GM12875 (cell line): ENCODE measurements at regions not wholly inside any gene's neighbourhood (a gene's known extent, or its start where the extent isn't known, plus 50 kb on each side); places are given as distances from the start of the nearest gene placed in this dataset.

Experiments
- H3K4me3 ChIP-seq: one replicate; pipeline ENCODE4 v1.5.1; 2011; ENCODE audit warnings: low read depth, low read length, control low read depth
- TF ChIP-seq, protein P1 (sequence below): IDR thresholded peaks from 2 replicates; pipeline ENCODE4 v1.5.1; 2011; ENCODE audit warnings: low read depth, mild to moderate bottlenecking, control low read depth, inconsistent platforms, low read length, moderate library complexity, borderline replicate concordance; ENCODE audit not compliant: insufficient read depth

DNA sequence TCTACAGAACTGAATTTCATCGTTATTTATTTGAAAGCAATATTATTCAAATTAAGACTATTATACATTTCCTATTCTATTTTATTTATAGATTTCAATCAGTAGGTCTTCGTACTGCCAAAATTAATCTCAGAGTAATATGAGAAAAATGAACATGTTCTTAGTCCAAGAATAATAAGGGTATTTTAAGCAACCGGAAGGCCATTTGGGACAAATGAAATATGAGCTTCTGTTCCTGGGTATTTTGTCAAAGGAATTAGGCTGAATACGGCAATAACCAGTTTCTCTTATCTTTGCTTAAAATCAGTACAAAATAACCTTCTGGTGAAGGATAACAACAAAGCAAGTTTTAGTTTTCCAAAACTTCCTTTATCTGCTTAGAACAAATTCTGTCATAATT lies 410.3 kb upstream of the PRR16 start:
- TF ChIP-seq, protein P1, sequence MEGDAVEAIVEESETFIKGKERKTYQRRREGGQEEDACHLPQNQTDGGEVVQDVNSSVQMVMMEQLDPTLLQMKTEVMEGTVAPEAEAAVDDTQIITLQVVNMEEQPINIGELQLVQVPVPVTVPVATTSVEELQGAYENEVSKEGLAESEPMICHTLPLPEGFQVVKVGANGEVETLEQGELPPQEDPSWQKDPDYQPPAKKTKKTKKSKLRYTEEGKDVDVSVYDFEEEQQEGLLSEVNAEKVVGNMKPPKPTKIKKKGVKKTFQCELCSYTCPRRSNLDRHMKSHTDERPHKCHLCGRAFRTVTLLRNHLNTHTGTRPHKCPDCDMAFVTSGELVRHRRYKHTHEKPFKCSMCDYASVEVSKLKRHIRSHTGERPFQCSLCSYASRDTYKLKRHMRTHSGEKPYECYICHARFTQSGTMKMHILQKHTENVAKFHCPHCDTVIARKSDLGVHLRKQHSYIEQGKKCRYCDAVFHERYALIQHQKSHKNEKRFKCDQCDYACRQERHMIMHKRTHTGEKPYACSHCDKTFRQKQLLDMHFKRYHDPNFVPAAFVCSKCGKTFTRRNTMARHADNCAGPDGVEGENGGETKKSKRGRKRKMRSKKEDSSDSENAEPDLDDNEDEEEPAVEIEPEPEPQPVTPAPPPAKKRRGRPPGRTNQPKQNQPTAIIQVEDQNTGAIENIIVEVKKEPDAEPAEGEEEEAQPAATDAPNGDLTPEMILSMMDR = no peak
- H3K4me3 ChIP-seq = no peak overlapping the region

DNA sequence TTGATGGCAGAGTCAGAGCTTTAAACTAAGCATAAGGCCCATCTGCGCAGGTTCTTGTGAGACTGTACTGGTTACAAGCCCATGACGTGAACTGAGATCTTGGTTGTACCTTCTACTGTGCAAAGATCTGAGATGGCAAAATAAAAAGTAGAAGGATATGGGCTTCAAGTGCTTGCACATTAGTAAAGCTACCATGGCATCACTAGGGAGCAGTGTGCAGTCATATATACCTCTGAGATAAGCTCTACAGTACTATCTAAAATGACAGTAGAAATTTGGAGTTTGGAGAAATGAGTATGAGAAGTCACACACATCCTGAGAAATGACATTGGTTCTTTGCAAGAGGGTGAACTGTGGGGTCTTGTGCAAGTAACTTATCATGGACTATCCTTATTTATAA lies 408.2 kb upstream of the PRR16 start:
- TF ChIP-seq, protein P1 = no peak
- no peak overlapping the region for H3K4me3 ChIP-seq

DNA sequence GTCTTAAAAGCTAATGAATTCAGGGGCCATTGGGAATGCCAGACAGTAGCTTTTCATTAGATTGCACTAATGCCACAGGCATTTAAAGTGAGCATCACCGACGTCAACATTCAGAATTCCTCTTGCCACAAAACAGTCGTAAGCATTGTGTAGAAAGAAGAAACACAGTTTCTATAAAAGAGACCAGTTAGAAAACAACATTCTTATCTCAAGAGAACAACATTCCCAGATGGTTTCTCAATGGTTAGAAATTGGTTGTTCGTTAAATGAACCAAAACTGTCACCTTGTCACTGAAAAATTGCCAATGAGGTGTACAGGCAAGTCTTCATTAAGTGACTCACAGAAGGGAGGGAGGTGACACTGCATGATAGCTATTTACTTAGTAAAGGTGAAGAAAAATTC lies 401.6 kb upstream of the PRR16 start:
- no peak overlapping the region for H3K4me3 ChIP-seq
- TF ChIP-seq, protein P1 = no peak

DNA sequence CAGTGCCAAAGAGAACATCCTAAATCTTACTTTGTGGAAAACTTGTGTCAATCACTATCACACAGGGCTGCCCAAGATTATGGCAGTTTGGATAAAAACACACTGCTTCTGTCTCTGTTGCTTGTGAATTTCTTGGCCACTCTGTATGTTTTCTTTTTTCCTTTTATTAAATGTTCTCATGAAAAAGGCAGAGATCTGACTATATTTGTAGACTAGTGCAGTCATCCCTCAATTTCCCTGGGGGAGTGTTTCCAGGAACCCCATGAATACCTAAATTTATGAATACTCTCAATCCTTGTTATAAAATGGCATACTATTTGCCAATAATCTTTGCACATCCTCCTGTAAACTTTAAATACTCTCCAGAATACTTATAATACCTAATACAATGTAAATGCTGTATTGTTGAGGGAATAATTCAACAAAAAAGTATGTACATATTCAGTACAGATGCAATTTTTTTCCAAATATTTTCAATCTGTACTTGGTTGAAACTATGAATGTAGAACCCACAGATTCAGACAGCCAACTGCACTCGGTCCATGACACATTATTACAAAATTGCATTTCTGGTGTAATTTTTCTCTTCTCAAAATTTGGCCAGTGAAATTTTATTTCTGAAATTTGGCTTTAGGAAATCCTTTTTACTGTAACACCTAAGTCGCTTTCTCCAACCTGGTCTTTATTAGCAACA lies 391.9 kb upstream of the PRR16 start:
- TF ChIP-seq, protein P1 = no peak

DNA sequence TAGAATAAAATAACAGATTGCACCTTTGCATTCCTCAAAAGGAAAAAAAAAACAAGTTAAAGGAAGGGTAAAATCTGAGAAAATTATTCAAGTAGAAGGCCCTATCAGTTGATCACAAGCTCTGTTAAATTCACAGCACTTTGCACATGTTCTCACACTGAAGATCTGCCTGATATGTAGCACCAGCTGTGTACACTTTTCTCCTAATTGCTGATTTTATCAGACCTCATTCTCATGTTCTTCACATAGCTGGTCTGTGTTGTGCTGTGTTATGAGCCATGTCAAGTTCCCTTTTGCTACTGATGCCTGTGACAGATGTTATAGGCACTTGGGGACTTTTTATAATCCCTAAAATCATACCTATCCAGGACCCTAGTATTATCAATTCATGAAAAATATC lies 390.4 kb upstream of the PRR16 start:
- H3K4me3 ChIP-seq = no peak overlapping the region
- TF ChIP-seq, protein P1 = no peak

More for the DNA sequence above, 391.9 kb upstream of the PRR16 start:
- no peak overlapping the region for H3K4me3 ChIP-seq

DNA sequence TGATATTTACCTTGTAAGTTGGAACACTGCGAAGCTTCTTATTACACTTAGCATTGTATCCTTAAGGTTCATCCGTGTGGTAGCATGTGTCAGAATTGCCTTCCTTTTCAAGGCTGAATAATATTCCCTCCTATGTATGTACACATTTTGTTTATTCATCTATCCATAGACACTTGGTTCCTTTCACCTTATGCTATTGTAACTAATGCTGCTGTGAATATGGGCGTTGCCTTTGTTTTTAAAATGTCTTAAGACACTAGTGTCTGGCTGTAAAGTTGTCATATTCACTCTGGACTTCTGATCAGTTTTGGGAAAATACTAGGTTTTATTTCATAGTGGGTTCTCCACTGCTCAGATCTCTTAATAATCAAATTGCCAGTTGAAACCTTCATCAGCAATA lies 383.3 kb upstream of the PRR16 start:
- TF ChIP-seq, protein P1 = no peak
- no peak overlapping the region for H3K4me3 ChIP-seq

DNA sequence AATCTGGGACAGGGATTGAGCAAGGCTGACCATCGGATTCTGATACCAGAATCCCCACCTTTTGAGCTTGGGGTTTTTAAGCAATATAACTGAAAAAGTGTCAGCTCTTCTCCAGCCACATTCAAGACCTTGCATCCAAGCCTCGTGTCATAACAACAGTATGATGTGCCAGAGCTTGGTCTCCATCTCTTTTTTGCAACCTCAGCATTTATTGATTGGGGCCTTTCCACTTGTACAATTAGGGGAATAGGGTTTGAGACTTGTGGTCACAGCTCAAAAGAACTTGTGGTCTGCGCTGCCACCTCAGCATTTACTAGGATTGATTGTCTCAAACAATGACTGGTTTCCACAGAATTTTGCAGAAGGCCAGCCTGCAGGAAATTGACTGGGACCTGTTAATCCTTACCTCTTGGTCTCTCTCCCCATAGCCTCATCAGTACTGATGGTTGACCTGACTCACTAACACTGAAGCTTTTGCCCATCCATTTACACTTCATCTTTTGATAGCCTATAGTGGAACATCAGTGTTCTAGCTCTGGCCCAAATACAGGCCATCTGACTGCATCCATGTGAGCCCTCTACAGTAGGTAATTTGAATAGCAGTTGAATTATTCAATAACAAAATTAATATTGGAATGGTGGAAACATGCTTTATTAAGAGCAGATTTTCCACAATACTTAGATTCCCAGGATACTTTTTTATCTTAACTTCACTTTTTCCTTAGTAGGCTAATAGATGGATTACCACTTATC lies 381.6 kb upstream of the PRR16 start:
- H3K4me3 ChIP-seq = no peak overlapping the region
- TF ChIP-seq, protein P1 = no peak
